Vagina (tissue), 2 donors: ENCODE measurements at regions not wholly inside any gene's neighbourhood (a gene's known extent, or its start where the extent isn't known, plus 50 kb on each side); places are given as distances from the start of the nearest gene placed in this dataset.

Experiments
- CTCF ChIP-seq, 3 experiments: fragments of 450-650 bp in 2 of 3; fragments of 200-600 bp in 1 of 3; sonication (generic) in 1 of 3; IDR thresholded peaks; one replicate each; pipeline ENCODE4 v1.5.1; 2017 to 2019; ENCODE audit warnings: antibody characterized with exemption in 3 of 3, mild to moderate bottlenecking in 2 of 3, moderate library complexity in 2 of 3
- POLR2AphosphoS5 ChIP-seq, 2 donors: sonication (generic); formaldehyde crosslinking; IDR thresholded peaks; one replicate each; pipeline ENCODE4 v1.9.0; 2017; ENCODE audit warnings: antibody characterized with exemption in 2 of 2, mild to moderate bottlenecking in 2 of 2, low read depth in 1 of 2; ENCODE audit not compliant: insufficient read depth in 1 of 2

- no peak for TF ChIP-seq POLR2AphosphoS5 (IDR thresholded peaks at IDR 0.05; ENCODE audit: insufficient read depth in 1 of 2, low read depth in 1 of 2)
- TF ChIP-seq CTCF (IDR thresholded peaks at IDR 0.05) = no peak
These were observed 92.8 kb downstream of the PTHLH start for GRCh38 chr12:27879708-27880107.
